Stimulated activated naive B cell treated with anti-CD40 and anti-IgM and Interleukin-4, amounts not matched to agents 10 μg/mL and 1 μg/mL and 100 μg/mL, for 72 hours (primary cell): ENCODE measurements at regions not wholly inside any gene's neighbourhood (a gene's known extent, or its start where the extent isn't known, plus 50 kb on each side); places are given as distances from the start of the nearest gene placed in this dataset.
"Not testable (repeated sequence)": the region's sequence is repeated elsewhere in the genome, so short reads cannot be mapped to it uniquely, and the experiment has no call there.

ENCODE experiments used
- ATAC-seq, 2 donors: fragments of 150-1000 bp; cut with Tn5 transposase; replicated peaks; 2 replicates each; pipeline ENCODE4 v1.10.0; 2021; ENCODE audit warnings: moderate library complexity in 1 of 2
- DNase-seq: peaks from one replicate; pipeline ENCODE4 v3.0.0; 2021
- H3K27ac Mint-ChIP-seq: one replicate; pipeline ENCODE4 v1.8.0; 2022; ENCODE audit warnings: mild to moderate bottlenecking, mixed read lengths
- H3K27me3 Mint-ChIP-seq, 2 donors: one replicate each; pipeline ENCODE4 v1.8.0; 2022; ENCODE audit warnings: mixed read lengths in 2 of 2
- H3K36me3 Mint-ChIP-seq, 2 donors: one replicate each; pipeline ENCODE4 v1.8.0; 2022; ENCODE audit warnings: mixed read lengths in 2 of 2, mild to moderate bottlenecking in 1 of 2
- H3K4me1 Mint-ChIP-seq, 2 donors: one replicate each; pipeline ENCODE4 v1.8.0; 2022; ENCODE audit warnings: mixed read lengths in 2 of 2, mild to moderate bottlenecking in 1 of 2
- H3K4me3 Mint-ChIP-seq, 2 donors: one replicate each; pipeline ENCODE4 v1.8.0; 2022; ENCODE audit warnings: mild to moderate bottlenecking in 2 of 2, mixed read lengths in 2 of 2, moderate library complexity in 1 of 2
- H3K9me3 Mint-ChIP-seq, 2 donors: one replicate each; pipeline ENCODE4 v1.8.0; 2022; ENCODE audit warnings: mixed read lengths in 2 of 2, mild to moderate bottlenecking in 1 of 2

DNA sequence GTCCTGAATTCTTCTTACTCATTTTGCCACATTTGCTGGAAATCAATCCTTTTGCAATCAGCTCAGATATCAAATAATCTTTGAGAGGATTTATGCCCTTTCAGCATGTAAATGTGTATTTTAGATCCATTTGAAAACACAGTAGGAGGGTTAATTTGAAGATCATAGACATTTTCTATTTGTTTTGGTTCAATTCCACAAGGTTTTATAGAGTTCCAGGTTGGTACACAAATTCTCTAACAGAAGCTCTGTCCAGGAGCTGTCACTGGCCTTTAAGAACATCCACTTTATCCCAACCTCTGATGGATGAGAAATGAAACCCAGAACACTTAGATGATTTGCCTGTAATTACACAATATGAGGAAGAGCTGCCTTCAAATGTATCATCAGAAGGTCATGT lies 157.3 kb upstream of the CHAC2 start:
- ATAC-seq (no peak), DNase-seq (no peak)
- Mint-ChIP-seq H3K4me3 (no peak overlapping the region), H3K9me3 (no peaks in the 10 kb centered on the region), H3K4me1 (no peaks in the 10 kb centered on the region), H3K27ac (no peak overlapping the region), H3K27me3 (peaks cover 3 to 16% of the 10 kb centered on the region in 2 donors), H3K36me3 (no peaks in the 10 kb centered on the region)

- H3K36me3 Mint-ChIP-seq: no peaks in the 10 kb centered on the region
- DNase-seq: no peak
- no peaks in the 10 kb centered on the region for H3K4me1 Mint-ChIP-seq
- peaks cover 3 to 16% of the 10 kb centered on the region in 2 donors for H3K27me3 Mint-ChIP-seq
- H3K4me3 Mint-ChIP-seq: no peak overlapping the region
- H3K9me3 Mint-ChIP-seq: no peaks in the 10 kb centered on the region
- no peak for ATAC-seq
- H3K27ac Mint-ChIP-seq: no peak overlapping the region
These were observed 158.1 kb upstream of the CHAC2 start for GRCh38 chr2:53609551-53609950.

DNA sequence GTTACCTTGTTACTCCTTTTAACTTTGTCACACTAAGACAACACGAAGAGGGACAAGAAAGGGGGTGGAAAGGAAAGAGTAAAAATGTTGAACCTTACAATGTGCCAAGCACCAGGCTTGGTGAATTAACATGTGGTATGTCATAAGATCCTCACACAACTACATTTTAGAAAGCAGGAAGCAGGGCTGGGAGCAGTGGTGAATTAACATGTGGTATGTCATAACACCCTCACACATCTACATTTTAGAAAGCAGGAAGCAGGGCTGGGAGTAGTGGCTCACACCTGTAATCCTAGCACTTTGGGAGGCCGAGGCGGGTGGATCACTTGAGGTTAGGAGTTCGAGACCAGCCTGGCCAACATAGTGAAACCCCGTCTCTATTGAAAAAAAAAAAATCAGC lies 159.3 kb upstream of the CHAC2 start:
- ATAC-seq (no peak), DNase-seq (no peak)
- H3K27me3 Mint-ChIP-seq: peaks cover 3 to 11% of the 10 kb centered on the region in 2 donors
- no peaks in the 10 kb centered on the region for H3K9me3 Mint-ChIP-seq
- no peaks in the 10 kb centered on the region for H3K36me3 Mint-ChIP-seq
- H3K4me3 Mint-ChIP-seq: no peak overlapping the region
- no peak overlapping the region for H3K27ac Mint-ChIP-seq
- no peaks in the 10 kb centered on the region for H3K4me1 Mint-ChIP-seq

GRCh38 chr2:53600815-53601214 lies 166.8 kb upstream of the CHAC2 start:
- H3K36me3 Mint-ChIP-seq: no peaks in the 10 kb centered on the region
- peaks cover 0 to 4% of the 10 kb centered on the region in 2 donors for H3K9me3 Mint-ChIP-seq
- H3K4me3 Mint-ChIP-seq: no peak overlapping the region
- no peaks in the 10 kb centered on the region for H3K4me1 Mint-ChIP-seq
- peaks cover 7 to 8% of the 10 kb centered on the region in 2 donors for H3K27me3 Mint-ChIP-seq
- no peak overlapping the region for H3K27ac Mint-ChIP-seq
- ATAC-seq (no peak), DNase-seq (no peak)

DNA sequence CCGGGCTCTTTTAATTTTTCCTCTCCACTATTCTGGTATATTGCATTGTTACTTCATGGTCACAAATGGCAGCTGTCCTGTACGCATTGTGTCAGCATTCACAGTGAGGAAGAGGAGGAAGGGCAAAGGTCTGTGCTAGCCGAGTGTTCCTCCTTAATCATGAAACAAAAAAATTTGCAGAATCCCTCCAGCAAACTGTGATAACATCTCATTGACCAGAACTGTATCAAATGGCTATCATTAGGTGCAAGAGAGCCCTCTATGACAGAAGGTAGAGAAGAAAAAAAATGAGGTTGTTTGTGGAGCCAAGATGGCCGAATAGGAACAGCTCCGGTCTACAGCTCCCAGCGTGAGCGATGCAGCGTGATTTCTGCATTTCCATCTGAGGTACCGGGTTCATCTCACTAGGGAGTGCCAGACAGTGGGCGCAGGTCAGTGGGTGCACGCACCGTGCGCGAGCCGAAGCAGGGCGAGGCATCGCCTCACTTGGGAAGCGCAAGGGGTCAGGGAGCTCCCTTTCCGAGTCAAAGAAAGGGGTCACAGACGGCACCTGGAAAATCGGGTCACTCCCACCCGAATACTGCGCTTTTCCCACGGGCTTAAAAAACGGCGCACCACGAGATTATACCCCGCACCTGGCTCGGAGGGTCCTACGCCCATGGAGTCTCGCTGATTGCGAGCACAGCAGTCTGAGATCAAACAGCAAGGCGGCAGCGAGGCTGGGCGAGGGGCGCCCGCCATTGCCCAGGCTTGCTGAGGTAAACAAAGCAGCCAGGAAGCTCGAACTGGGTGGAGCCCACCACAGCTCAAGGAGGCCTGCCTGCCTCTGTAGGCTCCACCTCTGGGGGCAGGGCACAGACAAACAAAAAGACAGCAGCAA lies 180.6 kb upstream of the CHAC2 start:
- H3K36me3 Mint-ChIP-seq, DNase-seq, H3K9me3 Mint-ChIP-seq, ATAC-seq, H3K27me3 Mint-ChIP-seq, H3K4me1 Mint-ChIP-seq: not testable (repeated sequence)
- peak overlapping the region; percentile 42 for H3K27ac Mint-ChIP-seq
- H3K4me3 Mint-ChIP-seq: peak overlapping the region in 1 of 2 donors; percentile 50

DNA sequence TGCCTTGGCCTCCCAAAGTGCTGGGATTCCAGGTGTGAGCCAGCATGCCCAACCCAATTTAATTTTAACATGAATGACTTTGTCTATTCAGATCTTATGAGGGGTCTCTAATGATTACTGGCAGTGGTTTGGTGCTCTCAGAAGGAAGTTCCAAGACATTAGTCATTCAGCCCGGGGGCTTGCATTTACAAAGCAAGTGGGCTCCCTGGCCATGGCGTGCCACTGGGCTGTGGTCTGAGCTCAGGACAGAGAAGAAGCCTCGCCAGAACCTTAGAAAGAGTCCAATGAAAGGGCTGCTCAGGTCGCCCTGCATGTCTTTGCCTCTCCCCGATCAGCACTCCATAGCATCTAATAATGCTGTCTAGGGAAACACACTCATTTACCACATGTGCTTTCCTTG lies 182.6 kb upstream of the CHAC2 start:
- Mint-ChIP-seq H3K4me1 (no peaks in the 10 kb centered on the region), H3K9me3 (no peaks in the 10 kb centered on the region), H3K36me3 (no peaks in the 10 kb centered on the region), H3K27ac (no peak overlapping the region), H3K27me3 (peaks cover 0 to 8% of the 10 kb centered on the region in 2 donors), H3K4me3 (no peak overlapping the region)
- DNase-seq (no peak), ATAC-seq (no peak)

- H3K27ac Mint-ChIP-seq: no peak overlapping the region
- no peak overlapping the region for H3K4me3 Mint-ChIP-seq
- no peaks in the 10 kb centered on the region for H3K36me3 Mint-ChIP-seq
- H3K27me3 Mint-ChIP-seq: peaks cover 0 to 8% of the 10 kb centered on the region in 2 donors
- ATAC-seq: no peak
- DNase-seq: no peak
- H3K9me3 Mint-ChIP-seq: no peaks in the 10 kb centered on the region
- no peaks in the 10 kb centered on the region for H3K4me1 Mint-ChIP-seq
These were observed 184.0 kb upstream of the CHAC2 start for GRCh38 chr2:53583583-53583982.

GRCh38 chr2:53582556-53582955 lies 185.0 kb upstream of the CHAC2 start:
- ATAC-seq: no peak
- no peaks in the 10 kb centered on the region for H3K4me1 Mint-ChIP-seq
- H3K27me3 Mint-ChIP-seq: peaks cover 3 to 8% of the 10 kb centered on the region in 2 donors
- DNase-seq: no peak
- H3K9me3 Mint-ChIP-seq: peaks cover 0 to 2% of the 10 kb centered on the region in 2 donors
- H3K4me3 Mint-ChIP-seq: no peak overlapping the region
- H3K27ac Mint-ChIP-seq: no peak overlapping the region
- H3K36me3 Mint-ChIP-seq: no peaks in the 10 kb centered on the region

GRCh38 chr2:53576166-53576565 lies 191.4 kb upstream of the CHAC2 start:
- DNase-seq (no peak), ATAC-seq (no peak)

GRCh38 chr2:53575721-53576124 lies 191.9 kb upstream of the CHAC2 start:
- Mint-ChIP-seq H3K27ac (no peak overlapping the region), H3K4me3 (no peak overlapping the region), H3K9me3 (peaks cover 0 to 2% of the 10 kb centered on the region in 2 donors), H3K36me3 (no peaks in the 10 kb centered on the region), H3K4me1 (no peaks in the 10 kb centered on the region), H3K27me3 (peaks cover 3 to 5% of the 10 kb centered on the region in 2 donors)
- DNase-seq: no peak
- no peak for ATAC-seq

More at GRCh38 chr2:53576166-53576565, 191.4 kb upstream of the CHAC2 start:
- H3K4me3 Mint-ChIP-seq: no peak overlapping the region
- no peaks in the 10 kb centered on the region for H3K36me3 Mint-ChIP-seq
- no peak overlapping the region for H3K27ac Mint-ChIP-seq
- peaks cover 0 to 2% of the 10 kb centered on the region in 2 donors for H3K9me3 Mint-ChIP-seq
- peaks cover 3 to 5% of the 10 kb centered on the region in 2 donors for H3K27me3 Mint-ChIP-seq
- no peaks in the 10 kb centered on the region for H3K4me1 Mint-ChIP-seq

GRCh38 chr2:53572696-53573095 lies 194.9 kb upstream of the CHAC2 start:
- no peak overlapping the region for H3K4me3 Mint-ChIP-seq
- H3K36me3 Mint-ChIP-seq: no peaks in the 10 kb centered on the region
- H3K4me1 Mint-ChIP-seq: no peaks in the 10 kb centered on the region
- H3K27me3 Mint-ChIP-seq: peaks cover 3 to 7% of the 10 kb centered on the region in 2 donors
- no peak for ATAC-seq
- peaks cover 0 to 2% of the 10 kb centered on the region in 2 donors for H3K9me3 Mint-ChIP-seq
- no peak for DNase-seq
- no peak overlapping the region for H3K27ac Mint-ChIP-seq

DNA sequence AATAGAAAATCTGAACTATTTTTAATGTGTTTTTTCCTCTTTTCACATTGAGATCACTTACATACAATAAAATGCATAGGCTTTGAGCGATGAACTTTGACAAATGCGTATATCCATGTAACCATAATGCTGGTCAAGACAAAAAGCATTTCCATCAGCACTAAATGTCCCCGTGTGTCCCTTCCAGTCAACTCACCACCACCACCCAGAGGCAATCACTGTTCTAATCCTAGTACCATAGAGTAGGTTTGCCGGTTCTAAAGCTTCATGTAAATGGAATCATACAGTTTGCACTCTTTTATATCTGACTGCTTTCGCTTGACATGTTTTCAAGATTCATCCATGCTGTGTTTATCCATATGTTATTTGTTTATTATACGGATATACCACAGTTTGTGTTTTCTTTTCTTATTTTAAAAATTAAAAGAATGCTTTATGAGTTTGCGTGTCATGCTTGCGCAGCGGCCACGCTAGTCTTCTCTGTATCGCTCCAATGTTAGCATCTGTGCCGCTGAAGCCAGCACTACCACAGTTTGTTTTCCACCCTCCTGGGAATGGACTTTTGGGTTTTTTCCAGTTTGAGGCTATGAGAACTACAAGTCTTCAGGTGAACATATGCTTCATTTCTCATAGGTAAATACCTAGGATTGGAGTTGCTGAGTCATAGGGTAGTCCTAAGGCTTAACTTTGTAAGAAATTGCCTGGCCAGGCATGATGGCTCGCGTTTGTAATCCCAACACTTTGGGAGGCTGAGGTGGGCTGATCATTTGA lies 197.5 kb upstream of the CHAC2 start:
- H3K9me3 Mint-ChIP-seq: no peaks in the 10 kb centered on the region
- peaks cover 0 to 4% of the 10 kb centered on the region in 2 donors for H3K27me3 Mint-ChIP-seq
- H3K27ac Mint-ChIP-seq: no peak overlapping the region
- ATAC-seq (no peak), DNase-seq (no peak)
- no peaks in the 10 kb centered on the region for H3K36me3 Mint-ChIP-seq
- no peak overlapping the region for H3K4me3 Mint-ChIP-seq
- H3K4me1 Mint-ChIP-seq: no peaks in the 10 kb centered on the region

GRCh38 chr2:53568469-53568868 lies 199.1 kb upstream of the CHAC2 start:
- Mint-ChIP-seq H3K9me3 (no peaks in the 10 kb centered on the region), H3K4me1 (no peaks in the 10 kb centered on the region), H3K4me3 (no peak overlapping the region), H3K36me3 (no peaks in the 10 kb centered on the region), H3K27me3 (peaks cover 0 to 4% of the 10 kb centered on the region in 2 donors), H3K27ac (no peak overlapping the region)
- DNase-seq: no peak
- no peak for ATAC-seq

DNA sequence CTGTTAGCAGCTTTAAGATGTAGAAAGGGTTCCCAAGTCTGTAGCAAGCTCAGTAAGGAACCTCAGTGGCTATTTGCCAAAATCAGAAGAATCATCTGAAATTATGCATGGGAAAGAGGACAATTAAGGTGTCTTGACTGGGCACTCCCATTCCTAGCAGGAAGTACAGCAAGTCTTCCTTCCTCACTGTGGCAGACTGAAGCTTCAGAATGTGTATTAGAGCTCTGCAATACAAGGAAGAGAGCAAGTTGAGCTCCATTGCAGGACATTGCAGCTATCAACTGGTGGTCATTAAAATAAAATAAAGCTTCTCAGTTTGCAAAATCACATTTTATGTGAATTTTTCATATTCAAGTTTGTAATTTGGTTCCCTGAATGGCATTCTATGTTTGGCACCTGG lies 200.5 kb upstream of the CHAC2 start:
- Mint-ChIP-seq H3K36me3 (no peaks in the 10 kb centered on the region), H3K27ac (no peak overlapping the region), H3K4me1 (no peaks in the 10 kb centered on the region), H3K4me3 (no peak overlapping the region), H3K27me3 (peaks cover 0 to 4% of the 10 kb centered on the region in 2 donors), H3K9me3 (peaks cover 0 to 4% of the 10 kb centered on the region in 2 donors)
- no peak for DNase-seq
- no peak for ATAC-seq

DNA sequence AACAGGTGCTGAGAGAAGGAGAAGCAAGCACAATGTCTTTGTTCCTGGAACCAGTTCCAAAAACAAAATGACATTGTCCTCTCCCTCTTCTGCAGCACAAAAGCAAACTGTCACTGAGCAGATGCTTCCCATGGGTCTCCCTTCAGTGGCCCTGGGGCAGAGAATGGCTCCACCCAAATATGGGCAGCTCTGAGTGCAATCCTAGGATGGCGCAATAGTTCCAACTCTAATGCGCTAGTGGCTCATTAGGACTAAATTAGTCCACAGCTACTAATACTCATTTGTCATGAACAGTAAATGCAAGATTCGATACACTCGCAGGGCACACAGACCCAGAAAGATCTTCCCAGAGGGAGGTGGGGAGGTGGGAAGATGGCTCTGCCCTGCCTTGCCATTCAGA lies 205.2 kb upstream of the CHAC2 start:
- H3K27ac Mint-ChIP-seq: no peak overlapping the region
- no peaks in the 10 kb centered on the region for H3K4me1 Mint-ChIP-seq
- H3K36me3 Mint-ChIP-seq: no peaks in the 10 kb centered on the region
- ATAC-seq: no peak
- DNase-seq: no peak
- H3K4me3 Mint-ChIP-seq: no peak overlapping the region
- H3K9me3 Mint-ChIP-seq: peaks cover 3 to 5% of the 10 kb centered on the region in 2 donors
- peaks cover 0 to 6% of the 10 kb centered on the region in 2 donors for H3K27me3 Mint-ChIP-seq
